GM06990 (cell line): ENCODE measurements at regions not wholly inside any gene's neighbourhood (a gene's known extent, or its start where the extent isn't known, plus 50 kb on each side); places are given as distances from the start of the nearest gene placed in this dataset.
"Not testable (repeated sequence)": the region's sequence is repeated elsewhere in the genome, so short reads cannot be mapped to it uniquely, and the experiment has no call there.

Experiments used
- DNase-seq: peaks from one replicate; pipeline ENCODE4 v3.0.0-alpha.2; 2011; ENCODE audit not compliant: insufficient read length; ENCODE audit errors: extremely low read depth
- H3K27me3 ChIP-seq: replicated peaks from 2 replicates; pipeline ENCODE4 v1.6.0; 2011; ENCODE audit warnings: low read length; ENCODE audit not compliant: control insufficient read depth, insufficient read depth
- H3K36me3 ChIP-seq: 2 replicates; pipeline ENCODE4 v1.5.1; 2011; ENCODE audit warnings: low read length; ENCODE audit not compliant: control insufficient read depth, insufficient read depth
- H3K4me3 ChIP-seq: replicated peaks from 2 replicates; pipeline ENCODE4 v1.5.1; 2011; ENCODE audit warnings: low read depth, mild to moderate bottlenecking, control low read depth, low read length
- TF ChIP-seq, protein P1 (sequence below): IDR thresholded peaks from 2 replicates; pipeline ENCODE4 v1.5.1; 2011; ENCODE audit warnings: low read length, control low read depth, mild to moderate bottlenecking, inconsistent platforms; ENCODE audit not compliant: insufficient read depth, poor library complexity, severe bottlenecking

GRCh38 chr13:22855926-22856325 is 324.9 kb upstream of the SGCG start:
- no peaks in the 10 kb centered on the region for H3K27me3 ChIP-seq
- no peaks in the 10 kb centered on the region for H3K36me3 ChIP-seq
- no peak for DNase-seq
- no peak overlapping the region for H3K4me3 ChIP-seq
- TF ChIP-seq, protein P1, sequence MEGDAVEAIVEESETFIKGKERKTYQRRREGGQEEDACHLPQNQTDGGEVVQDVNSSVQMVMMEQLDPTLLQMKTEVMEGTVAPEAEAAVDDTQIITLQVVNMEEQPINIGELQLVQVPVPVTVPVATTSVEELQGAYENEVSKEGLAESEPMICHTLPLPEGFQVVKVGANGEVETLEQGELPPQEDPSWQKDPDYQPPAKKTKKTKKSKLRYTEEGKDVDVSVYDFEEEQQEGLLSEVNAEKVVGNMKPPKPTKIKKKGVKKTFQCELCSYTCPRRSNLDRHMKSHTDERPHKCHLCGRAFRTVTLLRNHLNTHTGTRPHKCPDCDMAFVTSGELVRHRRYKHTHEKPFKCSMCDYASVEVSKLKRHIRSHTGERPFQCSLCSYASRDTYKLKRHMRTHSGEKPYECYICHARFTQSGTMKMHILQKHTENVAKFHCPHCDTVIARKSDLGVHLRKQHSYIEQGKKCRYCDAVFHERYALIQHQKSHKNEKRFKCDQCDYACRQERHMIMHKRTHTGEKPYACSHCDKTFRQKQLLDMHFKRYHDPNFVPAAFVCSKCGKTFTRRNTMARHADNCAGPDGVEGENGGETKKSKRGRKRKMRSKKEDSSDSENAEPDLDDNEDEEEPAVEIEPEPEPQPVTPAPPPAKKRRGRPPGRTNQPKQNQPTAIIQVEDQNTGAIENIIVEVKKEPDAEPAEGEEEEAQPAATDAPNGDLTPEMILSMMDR, result no peak

- not testable (repeated sequence) for H3K36me3 ChIP-seq, H3K27me3 ChIP-seq, H3K4me3 ChIP-seq, DNase-seq
Observed at GRCh38 chr13:22858980-22859379, 321.8 kb upstream of the SGCG start.

GRCh38 chr13:22859411-22859810 is 321.4 kb upstream of the SGCG start:
- H3K36me3 ChIP-seq, DNase-seq, H3K27me3 ChIP-seq, H3K4me3 ChIP-seq: not testable (repeated sequence)

GRCh38 chr13:22861958-22862466 is 318.8 kb upstream of the SGCG start:
- H3K36me3 ChIP-seq, result no peaks in the 10 kb centered on the region
- no peaks in the 10 kb centered on the region for H3K27me3 ChIP-seq
- no peak overlapping the region for H3K4me3 ChIP-seq
- TF ChIP-seq, protein P1, result no peak
- DNase-seq, result no peak

DNA sequence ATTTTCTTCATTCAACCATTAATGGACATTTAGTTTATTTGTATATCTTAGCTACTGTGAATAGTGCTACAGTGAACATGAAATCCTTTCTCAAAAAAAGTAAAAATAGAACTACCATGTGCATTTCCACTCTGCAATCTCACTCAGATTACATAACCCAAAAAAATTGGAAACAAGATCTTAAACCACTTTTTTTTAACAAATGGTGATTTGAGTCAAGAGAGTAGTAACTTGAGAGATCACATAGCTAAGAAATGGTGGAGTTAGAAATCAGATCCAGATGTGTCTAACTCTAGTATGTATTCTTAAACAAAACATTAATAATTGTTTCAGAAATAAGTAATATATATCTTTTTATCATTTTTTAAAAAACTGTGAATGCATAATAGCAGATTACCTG is 318.3 kb upstream of the SGCG start:
- H3K36me3 ChIP-seq, result no peaks in the 10 kb centered on the region
- no peak for DNase-seq
- no peaks in the 10 kb centered on the region for H3K27me3 ChIP-seq
- no peak overlapping the region for H3K4me3 ChIP-seq
- TF ChIP-seq, protein P1, result no peak

DNA sequence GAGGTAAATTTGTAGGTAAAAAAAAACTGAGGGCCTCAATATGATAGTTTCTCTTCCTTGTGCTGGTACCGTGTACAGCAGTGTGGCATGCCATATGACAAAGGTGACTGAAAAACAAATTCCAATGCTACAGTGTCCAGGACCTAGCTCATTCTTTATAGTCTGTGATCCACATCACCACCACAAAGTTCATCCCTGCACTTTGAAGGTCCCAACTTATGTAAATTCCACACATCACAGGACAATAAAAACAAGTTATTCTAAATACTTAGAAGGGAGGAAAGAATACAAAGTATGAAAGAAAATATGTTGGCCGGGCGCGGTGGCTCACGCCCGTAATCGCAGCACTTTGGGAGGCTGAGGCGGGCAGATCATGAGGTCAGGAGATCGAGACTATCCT is 314.6 kb upstream of the SGCG start:
- TF ChIP-seq, protein P1, result no peak
- H3K27me3 ChIP-seq, result no peaks in the 10 kb centered on the region
- no peaks in the 10 kb centered on the region for H3K36me3 ChIP-seq
- H3K4me3 ChIP-seq, result no peak overlapping the region
- DNase-seq, result no peak

DNA sequence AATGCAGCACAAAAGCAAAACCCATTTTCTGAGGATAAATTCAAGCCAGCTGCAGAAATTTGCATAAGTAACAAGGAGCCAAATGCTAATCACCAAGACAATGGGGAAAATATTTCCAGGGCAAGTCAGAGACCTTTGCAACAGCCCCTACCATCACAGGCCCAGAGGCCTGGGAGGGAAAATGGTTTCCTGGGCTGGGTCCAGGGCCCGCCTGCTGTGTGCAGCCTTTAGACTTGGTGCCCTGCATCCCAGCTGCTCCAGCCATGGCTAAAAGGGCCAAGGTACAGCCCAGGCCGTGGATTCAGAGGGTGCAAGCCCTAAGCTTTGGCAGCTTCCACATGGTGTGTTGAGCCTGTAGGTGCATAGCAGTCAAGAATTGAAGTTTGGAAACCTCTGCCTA is 309.5 kb upstream of the SGCG start:
- TF ChIP-seq, protein P1, result no peak
- H3K4me3 ChIP-seq, result no peak overlapping the region
- H3K27me3 ChIP-seq, result no peaks in the 10 kb centered on the region
- H3K36me3 ChIP-seq, result no peaks in the 10 kb centered on the region
- DNase-seq, result no peak
